GM11168 (cell line): ENCODE measurements at regions not wholly inside any gene's neighbourhood (a gene's known extent, or its start where the extent isn't known, plus 50 kb on each side); places are given as distances from the start of the nearest gene placed in this dataset.

Experiments used
- in situ Hi-C: fragments of 300-500 bp; cut with MboI; formaldehyde crosslinking; loops from one replicate; pipeline ENCODE4 v1.12.0; 2022; ENCODE audit warnings: low sequenced_read_pairs; ENCODE audit not compliant: unreplicated experiment

DNA sequence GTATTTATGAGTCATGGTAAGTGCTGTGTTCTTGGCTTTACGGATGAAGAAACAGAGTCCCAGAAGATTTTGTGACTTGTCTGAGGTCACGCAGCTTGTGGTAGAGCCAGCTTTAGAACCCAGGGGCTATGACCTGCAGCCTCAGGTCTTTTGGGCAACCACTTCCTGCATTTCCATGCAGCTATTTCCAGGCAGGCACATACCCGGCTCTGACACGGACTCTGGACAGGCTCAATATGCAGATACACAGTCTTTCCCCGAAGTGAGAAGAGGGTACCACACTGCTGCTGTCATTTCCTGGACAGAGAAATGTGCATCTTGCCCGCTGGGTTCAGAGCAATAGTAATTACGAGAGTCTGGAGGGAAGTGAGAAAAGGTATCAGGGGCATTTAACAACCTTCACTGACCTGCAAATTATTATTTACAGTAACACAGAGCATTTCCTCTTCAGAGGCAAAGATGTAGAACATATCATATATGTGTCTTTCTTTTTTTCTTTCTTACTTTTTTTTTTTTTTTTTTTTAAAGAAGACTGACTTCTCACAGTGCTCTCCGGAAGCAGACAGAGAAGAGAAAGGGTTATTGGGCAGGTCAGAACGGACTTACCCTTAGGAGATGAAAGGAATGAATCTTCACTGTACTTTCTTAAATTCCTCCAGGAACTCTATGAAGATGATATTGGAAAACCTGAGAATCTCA is 185.1 kb downstream of the CLIC5 start:
- in situ Hi-C loops = no loop called here

DNA sequence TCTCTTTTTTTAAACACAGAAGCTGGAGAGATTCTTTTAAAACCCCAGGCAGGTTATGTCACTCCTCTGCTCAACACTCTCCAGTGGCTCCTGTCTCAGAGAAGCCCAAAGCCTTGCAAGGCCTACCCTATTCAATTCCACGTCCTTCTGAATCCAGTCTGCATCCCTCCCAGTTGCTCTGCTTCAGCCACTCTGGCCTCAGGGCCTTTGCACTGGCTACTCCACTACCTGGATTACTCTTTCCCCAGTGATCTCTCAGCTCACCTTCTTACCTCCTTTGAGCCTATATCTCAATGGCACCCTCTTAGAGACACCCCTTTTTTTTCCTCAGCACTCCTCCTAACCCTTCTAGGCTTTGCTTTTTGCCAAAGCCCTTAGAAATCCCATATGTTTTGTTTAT is 185.8 kb downstream of the CLIC5 start:
- in situ Hi-C loops = no loop called here

DNA sequence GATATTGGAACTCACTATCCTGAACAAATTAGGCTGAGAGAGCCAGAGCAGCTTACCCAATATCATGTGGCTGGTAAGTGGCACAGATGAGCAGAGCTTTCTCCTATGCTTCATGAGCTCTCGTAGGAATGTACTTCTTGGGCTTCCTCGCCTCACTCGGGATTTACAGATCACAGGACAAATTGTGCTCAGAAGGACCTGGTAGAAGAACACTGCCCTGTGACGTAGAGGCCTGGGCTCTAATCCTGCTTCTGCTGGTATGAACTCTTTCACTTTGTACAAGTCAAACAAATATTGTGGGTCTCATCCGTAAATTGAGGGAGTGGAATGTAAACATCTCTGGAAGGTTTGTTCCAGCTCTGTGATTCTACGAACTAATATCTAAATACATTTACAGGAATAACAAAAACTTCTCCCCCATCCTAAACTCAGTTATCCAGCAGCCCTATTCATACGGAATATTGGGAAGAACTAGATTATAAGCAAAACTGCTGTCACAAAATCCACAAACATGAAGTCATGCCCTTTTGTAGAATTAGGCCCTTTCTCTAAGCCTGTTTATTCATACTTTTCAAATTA is 187.6 kb downstream of the CLIC5 start:
- in situ Hi-C loops = no loop called here

DNA sequence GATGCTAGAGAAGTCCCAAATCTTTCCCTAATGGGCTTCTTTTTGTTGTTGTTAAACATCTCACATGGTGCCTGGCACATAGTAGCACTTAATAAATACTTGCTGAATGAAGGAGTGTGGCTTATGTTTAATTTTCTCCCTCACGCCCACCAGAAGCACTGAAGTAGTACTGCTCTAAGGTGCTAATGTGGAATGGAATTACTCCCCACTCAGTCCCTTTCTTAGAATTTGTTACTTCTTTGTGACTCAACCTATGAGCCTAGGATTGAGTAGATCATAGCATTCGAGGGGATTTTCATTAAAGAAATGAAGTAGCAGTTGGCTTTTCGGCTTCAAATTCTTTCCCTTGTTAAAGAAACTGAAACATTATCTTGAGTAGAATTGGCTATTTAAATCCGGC is 192.8 kb downstream of the CLIC5 start:
- in situ Hi-C loops = no loop called here

DNA sequence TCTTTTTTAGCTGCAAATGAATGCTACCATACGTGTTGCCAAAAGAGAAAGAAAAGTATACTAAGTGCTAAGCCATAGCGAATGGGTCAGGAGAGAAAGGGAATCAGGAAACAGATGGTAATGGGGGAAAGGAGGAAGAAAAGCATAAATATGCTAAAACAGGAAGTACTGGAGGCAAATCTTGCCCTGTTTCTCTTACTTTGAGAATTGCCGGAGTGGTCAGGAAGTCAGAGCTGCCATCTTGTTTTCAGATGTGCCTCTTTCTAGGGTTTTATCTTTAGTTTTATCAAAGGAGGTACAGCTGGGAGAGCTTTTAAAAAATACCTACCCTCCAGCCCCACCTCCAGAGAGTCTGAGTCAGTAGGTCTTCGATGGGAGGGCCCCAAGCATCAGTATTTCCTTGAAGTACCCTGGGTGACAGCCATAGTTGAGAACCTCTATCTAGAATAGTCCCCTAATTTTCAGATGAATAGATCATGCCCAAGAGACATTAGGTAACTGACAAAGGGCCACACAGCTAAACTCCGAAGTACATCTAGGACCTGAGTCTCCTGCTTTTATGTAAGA is 193.3 kb downstream of the CLIC5 start:
- in situ Hi-C loops = no loop called here

DNA sequence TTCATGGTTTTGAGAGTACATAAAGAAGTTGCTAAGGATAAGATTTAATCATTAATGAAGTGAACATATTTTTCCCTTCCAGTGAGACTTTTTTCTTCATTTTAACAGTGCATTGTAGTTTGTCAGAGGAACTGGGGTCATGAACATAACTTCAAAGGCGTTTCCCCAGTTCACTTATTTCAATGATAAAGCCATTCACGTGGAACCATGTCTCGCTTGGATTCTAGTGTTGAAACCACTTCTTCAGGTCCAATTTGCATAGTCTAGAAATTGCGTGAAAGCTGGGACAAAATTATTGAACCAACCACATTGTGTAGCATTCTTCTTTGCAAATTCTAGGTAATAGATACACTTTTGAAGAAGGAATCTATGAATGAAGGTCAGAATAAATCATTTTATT is 197.0 kb downstream of the CLIC5 start:
- in situ Hi-C loops = no loop called here

DNA sequence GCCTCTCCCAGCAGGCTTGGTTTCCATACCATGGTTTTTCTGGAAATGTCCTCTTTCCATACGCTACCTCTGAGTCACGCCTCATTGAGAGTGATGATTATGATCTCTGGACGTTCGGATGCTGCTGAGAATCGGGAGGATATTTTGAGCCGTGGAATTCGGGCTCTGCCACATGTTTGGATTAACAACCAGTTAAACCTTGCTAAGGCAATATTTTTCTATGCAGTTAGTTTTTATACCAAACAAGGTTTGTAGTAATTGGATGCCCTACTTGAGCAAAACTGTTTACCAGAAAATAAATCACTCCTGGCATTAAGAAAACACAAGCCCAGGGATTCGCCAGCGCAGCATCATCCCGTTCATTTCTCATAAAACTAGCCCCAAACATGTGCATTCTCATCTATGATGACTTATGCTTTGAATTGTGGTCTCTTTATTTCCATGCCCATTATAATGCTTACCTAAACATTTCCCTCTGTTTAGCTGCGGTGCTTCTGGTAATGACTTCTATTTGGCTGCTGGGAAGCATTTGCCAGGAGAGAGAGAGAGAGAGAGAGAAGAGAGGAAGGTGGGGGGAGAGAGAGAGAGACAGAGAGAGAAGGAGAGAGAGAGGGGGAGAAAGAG is 198.9 kb downstream of the CLIC5 start:
- in situ Hi-C loops = no loop called here

DNA sequence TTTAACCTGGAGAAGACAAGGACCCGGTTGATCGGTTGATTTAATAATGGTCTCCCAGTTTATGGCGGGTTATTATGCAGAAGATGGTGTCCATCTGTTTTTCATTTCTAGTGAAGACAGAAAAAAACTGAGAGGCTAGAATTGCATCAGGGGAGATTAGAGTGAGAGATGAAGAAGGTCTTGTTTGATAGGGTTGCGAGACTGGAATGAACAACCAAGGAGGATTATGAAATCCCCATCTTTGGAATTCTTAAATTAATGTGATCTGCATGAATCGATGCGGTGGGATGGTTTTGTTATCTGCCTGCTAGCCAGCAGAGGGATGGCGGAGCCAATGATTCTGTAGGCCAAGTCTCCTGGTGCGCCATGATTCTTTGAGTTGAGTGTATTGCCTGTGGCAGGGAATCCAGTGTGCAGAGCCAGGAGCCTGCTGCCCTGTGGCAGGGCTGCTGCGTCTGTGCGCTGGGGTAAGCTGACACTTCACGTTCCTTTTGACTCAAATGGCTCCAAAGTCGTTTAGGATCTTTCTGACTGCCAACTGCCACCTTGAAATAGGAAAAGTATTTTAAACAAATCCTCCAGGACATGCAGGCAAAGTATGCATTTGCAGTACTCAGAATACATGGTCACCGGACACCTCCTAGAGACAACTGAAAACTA is 200.1 kb downstream of the CLIC5 start:
- in situ Hi-C loops = no loop called here

DNA sequence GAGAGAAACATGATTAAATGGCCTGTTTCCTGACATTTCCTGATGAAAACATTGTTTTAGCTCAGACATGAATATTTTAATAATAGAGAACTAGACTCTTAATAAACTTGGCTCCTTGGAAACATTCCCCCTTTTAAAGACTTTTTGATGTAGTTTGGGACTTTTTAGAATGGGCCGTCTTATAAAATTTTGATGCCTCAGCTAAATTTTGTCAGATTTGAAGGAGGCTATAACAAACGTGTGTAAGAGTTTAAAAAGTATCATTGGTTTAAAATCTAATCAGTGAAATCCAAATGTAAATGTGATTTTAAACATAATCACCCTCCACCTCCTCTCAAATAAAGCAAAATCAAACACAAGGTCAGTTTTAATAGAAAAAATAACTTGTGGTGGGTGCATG is 200.9 kb downstream of the CLIC5 start:
- in situ Hi-C loops = no loop called here

DNA sequence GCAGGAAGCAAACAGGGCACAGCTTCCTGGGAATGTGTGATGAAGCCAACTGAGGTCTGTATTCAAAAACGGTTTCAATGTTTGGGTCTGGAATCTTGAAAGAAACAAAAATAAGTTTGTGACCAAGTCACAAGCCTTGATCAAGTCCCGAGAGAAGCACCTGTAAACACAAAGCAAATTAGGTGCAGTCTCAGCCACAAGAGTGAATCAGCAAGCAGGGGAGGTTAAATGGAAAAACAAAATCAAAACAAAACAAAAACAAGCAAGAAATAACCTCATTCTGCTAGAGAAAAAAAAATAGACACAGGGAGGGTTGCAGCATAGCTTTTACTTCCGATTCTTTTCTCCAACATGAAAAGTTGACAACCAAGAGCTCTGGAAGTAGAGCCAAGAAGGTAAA is 201.7 kb downstream of the CLIC5 start:
- in situ Hi-C loops = no loop called here

DNA sequence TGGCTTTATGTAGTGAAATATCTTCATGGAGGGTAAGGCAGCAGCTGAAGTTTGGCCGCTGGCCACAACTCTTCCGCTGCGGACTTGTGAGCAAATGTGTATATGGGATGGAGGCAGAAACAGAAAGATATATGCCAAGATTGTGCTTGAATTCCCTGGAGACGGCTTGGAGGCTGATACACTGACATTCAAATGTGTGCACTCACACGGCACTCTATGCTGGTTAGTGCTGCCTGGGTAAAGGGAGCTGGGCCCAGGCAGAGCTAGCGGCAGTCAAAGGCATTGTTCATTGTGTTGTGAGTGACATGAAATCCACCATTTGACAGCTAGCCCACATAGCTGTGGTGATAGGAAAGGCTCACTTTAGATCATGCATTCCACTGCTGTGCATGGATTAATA is 202.7 kb downstream of the CLIC5 start:
- in situ Hi-C loops = no loop called here

DNA sequence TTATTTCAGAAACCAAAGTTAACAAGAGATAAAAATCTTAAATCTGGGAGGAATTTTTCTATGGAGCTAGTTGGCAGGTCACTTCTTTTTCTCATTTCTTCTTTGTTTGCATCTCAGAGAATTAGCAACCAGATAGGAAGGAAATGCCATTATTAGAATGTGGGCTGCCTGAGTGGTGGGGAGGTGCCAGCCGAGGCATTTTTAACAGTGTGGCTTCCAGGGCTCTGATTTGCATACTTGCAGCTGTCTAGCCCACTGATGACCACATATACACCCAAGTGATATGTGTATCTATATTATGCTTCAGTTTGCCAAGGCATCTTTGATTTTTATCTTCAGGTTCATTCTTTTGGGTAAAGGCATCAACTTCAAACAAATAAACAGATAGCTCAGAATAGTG is 206.7 kb downstream of the CLIC5 start:
- in situ Hi-C loops = no loop called here

DNA sequence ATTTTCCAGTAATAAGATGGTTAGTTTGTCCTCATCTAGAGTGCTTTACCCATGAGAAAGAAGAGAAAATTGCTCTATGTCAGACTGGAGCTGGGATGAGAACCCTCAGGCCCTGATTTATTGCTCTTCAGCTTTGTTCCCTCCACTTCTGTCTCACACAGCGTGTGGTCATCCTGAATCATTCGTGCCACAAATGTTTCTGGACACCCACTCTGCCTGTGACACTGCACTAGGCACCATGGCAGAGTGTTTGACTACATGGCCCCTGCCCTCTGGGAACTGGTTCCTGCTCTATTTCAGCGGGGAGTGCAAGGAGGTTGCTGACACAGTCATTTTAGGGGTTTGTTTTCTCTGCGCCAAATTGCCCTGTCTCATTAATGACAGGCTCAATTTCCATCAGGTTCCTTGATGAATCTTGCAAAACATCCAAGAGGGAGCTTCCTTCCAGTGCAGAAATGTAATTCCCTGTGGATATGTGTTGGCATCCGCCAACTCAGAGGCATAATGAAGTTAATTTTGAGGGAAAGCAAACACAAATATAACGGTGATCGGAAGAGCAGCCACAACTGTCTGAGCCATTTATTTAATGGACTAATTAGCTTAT is 207.5 kb downstream of the CLIC5 start:
- in situ Hi-C loops = no loop called here

DNA sequence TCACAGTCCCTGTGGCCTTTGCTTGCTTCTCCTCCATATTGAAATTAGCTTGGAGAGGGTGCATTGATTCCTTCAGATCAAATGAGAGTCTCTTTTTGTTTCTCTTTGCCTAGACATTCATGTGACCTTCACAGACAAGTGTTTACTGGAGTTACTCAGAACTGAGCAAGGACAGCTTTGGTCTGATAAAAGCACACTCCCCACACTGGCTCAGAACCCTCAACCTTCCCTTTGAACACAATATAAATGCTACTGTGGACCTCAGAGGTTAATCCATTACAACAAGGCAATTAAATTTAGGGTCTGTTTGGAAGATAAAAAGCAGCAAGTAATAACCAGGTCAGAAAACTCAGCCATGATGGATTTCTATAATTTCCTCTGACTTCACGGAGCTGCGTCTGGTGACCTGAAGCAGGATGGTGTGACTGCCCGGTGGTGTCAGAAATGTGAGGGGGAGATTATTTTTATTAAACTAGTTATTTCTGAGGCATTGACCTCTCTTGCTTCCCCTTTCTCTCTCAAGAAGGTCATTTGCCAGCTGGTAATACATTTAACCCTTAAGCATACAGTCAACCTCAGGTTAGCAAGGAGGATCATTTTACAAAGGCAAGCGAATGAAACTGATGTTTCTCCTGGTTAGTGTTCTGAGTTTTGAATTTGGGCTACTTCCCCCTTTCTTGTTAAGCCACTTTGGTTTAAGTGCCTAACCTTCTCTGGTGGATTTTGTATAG is 208.2 kb downstream of the CLIC5 start:
- in situ Hi-C loops = no loop called here

DNA sequence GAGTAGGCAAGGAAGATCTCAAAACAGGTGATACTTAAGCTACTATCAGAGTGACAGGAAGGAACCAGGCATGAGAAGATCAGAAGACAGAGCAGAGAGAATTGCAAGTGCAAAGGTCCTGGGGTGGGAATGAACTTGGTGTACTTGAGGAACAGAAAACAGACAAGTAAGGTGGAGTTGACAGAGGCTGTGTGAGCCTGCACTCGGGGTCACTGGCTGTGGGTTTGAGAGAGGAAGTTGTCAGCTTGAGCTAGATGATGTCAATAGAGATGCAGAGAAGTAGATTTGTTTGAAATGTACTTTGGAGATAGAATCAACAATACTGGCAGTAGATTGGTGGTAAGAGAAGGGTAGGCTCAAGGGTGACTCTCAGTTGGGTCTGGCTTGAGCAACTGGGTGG is 209.5 kb downstream of the CLIC5 start:
- in situ Hi-C loops = no loop called here

DNA sequence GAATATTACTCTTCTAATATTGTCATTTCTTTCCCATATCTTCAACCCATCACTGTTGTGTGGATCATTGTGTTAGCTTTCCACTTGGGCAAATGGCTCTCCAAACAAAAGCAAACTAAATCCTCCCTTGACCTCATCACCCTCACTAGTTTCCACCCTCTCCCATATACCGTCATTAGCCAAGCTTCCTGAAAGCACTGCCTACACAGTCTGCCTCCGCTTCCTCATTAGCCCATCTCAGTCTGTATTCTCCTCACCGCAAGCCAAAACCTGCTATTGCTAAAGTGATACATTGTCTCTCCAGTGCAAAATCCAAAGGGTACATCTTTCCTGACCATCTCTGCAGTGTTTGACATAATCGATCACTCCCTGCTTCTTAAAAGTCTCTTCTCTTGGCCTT is 212.6 kb downstream of the CLIC5 start:
- in situ Hi-C loops = no loop called here

DNA sequence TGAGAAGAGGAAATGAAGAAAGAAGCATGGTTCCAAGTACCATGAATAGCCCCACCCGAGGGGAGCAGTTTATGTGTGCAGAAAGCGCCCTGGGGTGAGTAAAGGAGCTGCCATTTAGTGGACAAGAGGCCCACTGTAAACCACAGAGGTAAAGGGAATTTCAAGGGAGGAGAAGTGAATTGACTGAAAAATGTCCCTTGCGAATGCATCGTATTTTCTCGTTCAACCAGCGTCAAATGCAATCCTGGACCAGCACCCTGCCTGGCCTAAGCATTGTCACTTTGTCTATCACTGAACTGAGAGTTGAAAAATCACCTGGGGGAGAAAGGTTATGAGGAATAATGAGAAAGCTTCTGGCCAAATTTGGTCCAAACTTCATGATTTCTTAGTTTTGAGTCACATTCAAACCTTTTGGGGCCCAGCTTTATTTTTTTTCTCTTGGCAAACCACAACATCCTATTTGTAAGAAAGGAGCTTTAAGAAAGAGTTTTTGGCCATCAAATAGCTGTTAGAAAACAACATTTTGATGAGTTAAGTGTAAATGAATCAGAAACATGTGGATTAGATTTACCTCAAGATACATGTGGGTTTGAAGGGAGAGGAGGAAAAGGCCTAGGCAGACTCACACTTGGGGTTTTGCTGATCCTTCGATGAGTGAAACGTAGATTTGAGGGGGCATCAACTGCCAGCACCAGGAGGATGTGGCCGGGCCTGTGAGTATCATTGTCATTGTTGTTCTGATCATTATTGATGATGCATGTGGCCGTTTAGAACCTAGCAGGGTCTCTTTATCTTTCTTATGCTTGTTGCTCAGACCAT is 214.0 kb downstream of the CLIC5 start:
- in situ Hi-C loops = no loop called here

DNA sequence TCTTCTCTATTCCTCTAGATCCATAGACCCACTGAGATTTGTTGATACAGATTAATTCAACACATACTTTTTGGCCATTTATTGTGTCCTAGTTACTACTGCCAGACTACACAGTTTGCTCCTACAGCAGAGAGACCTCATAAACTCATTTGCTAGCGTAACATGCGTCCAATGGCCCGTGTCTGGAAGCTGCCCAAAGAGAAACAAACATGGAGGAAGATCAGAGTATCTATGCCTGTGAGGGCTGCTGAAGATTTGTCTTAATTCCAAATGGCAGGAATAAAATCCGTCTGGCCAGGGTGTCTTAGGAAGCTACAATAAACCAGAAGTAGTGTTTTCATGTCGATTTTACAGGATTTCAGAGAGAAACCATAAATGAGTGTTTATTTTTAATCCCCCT is 214.7 kb downstream of the CLIC5 start:
- in situ Hi-C loops = no loop called here

DNA sequence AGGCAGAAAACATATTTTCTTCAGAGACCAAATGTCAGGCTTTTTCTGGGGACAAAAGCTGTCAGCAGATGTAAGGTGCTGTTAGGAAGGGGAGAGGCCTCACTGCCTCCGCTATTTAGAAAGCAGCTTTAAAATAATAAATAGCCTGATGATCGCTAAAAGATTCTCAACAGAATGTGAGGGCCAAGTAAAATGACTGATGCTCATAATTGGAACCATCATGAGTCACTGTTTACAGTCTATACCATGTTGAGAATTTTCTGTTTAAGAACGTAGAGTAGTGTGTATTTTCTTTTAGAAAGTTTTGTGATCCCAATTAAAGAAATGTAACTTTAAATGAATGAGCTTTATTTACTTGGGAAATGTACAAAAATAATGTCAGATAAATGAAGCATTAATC is 220.0 kb downstream of the CLIC5 start:
- in situ Hi-C loops = no loop called here
